H1 (cell line): ENCODE measurements at regions not wholly inside any gene's neighbourhood (a gene's known extent, or its start where the extent isn't known, plus 50 kb on each side); places are given as distances from the start of the nearest gene placed in this dataset.

Experiments used
- CTCF ChIA-PET: fragments of 300-600 bp; sonication (Branson Sonifier 250); formaldehyde crosslinking; loops from one replicate; lab custom pipeline; 2021; ENCODE audit not compliant: partially characterized antibody; lab: Charles Lee
- POLR2A ChIA-PET: fragments of 300-600 bp; sonication (Branson Sonifier 250); formaldehyde crosslinking; loops from one replicate; lab custom pipeline; 2021; ENCODE audit warnings: inconsistent platforms; ENCODE audit not compliant: partially characterized antibody; lab: Charles Lee
- DNase-seq, 2 experiments: peaks; one replicate each; pipeline versions ENCODE4 v3.0.0 to v3.0.0-alpha.2; 2010 to 2022; ENCODE audit warnings: low spot score in 2 of 2, low read depth in 1 of 2, mixed read lengths in 1 of 2
- FAIRE-seq: peaks from 2 replicates; lab custom pipeline; 2011; peaks lifted over from hg19 to GRCh38; lab: Jason Lieb, UNC
- H2AFZ ChIP-seq: 2 replicates; pipeline ENCODE4 v1.8.1; 2012; ENCODE audit warnings: low read length, inconsistent platforms
- H2AK5ac ChIP-seq: 2 replicates; pipeline ENCODE4 v1.6.1; 2013; ENCODE audit warnings: low read depth, low read length
- H2BK120ac ChIP-seq: replicated peaks from 2 replicates; pipeline ENCODE3; 2013; ENCODE audit warnings: low read depth, low read length, inconsistent platforms
- H2BK12ac ChIP-seq: 2 replicates; pipeline ENCODE4 v1.6.1; 2013; ENCODE audit warnings: low read depth, low read length
- H2BK15ac ChIP-seq: 2 replicates; pipeline ENCODE4 v1.6.1; 2013; ENCODE audit warnings: low read length
- H2BK20ac ChIP-seq: 2 replicates; pipeline ENCODE4 v1.6.1; 2013; ENCODE audit warnings: low read length
- H2BK5ac ChIP-seq: 2 replicates; pipeline ENCODE4 v1.6.1; 2013; ENCODE audit warnings: low read depth, low read length
- H3K14ac ChIP-seq: 2 replicates; pipeline ENCODE4 v1.6.1; 2013; ENCODE audit warnings: inconsistent platforms; ENCODE audit not compliant: insufficient read length
- H3K18ac ChIP-seq: 2 replicates; pipeline ENCODE4 v1.6.1; 2013; ENCODE audit warnings: low read length; ENCODE audit errors: extremely low read depth
- H3K23ac ChIP-seq: 2 replicates; pipeline ENCODE4 v1.6.1; 2013; ENCODE audit warnings: inconsistent platforms; ENCODE audit not compliant: insufficient read length
- H3K23me2 ChIP-seq: 2 replicates; pipeline ENCODE4 v1.6.1; 2013; ENCODE audit warnings: low read depth, low read length
- H3K27ac ChIP-seq: 2 replicates; pipeline ENCODE4 v1.6.1; 2011; ENCODE audit warnings: low read depth, low read length, inconsistent platforms
- H3K27me3 ChIP-seq, 4 experiments: replicated peaks in 1 of 4; 1 replicate in 1 of 4; 2 replicates in 3 of 4; pipeline versions ENCODE4 v1.6.1 to v1.8.1; 2011 to 2013; ENCODE audit warnings: low read length in 3 of 4, mild to moderate bottlenecking in 3 of 4, inconsistent platforms in 2 of 4, mixed read lengths in 2 of 4, moderate library complexity in 1 of 4; ENCODE audit not compliant: control insufficient read depth in 3 of 4, insufficient read depth in 3 of 4; ENCODE audit errors: extremely low read depth in 1 of 4
- H3K36me3 ChIP-seq, 4 experiments: 2 replicates each; pipeline versions ENCODE4 v1.6.1 to v1.8.1; 2011 to 2013; ENCODE audit warnings: mild to moderate bottlenecking in 4 of 4, low read length in 3 of 4, moderate library complexity in 2 of 4, control low read depth in 1 of 4, inconsistent platforms in 1 of 4; ENCODE audit not compliant: insufficient read depth in 4 of 4, control insufficient read depth in 2 of 4
- H3K4ac ChIP-seq: replicated peaks from 2 replicates; pipeline ENCODE3; 2013; ENCODE audit warnings: low read length, low read depth, mixed read lengths, inconsistent platforms; ENCODE audit not compliant: insufficient read length
- H3K4me1 ChIP-seq, 4 experiments: replicated peaks in 1 of 4; 1 replicate in 1 of 4; 2 replicates in 3 of 4; pipeline versions ENCODE4 v1.6.1 to v1.8.1; 2011 to 2013; ENCODE audit warnings: low read length in 3 of 4, inconsistent platforms in 2 of 4, mixed read lengths in 1 of 4; ENCODE audit not compliant: insufficient read depth in 4 of 4, control insufficient read depth in 3 of 4
- H3K4me2 ChIP-seq, 2 experiments: 2 replicates each; pipeline versions ENCODE4 v1.6.1 to v1.8.1; 2011 to 2013; ENCODE audit warnings: low read depth in 2 of 2, low read length in 2 of 2, control low read depth in 1 of 2, inconsistent platforms in 1 of 2, mild to moderate bottlenecking in 1 of 2; ENCODE audit not compliant: insufficient read depth in 1 of 2
- H3K4me3 ChIP-seq, 4 experiments: fragments of 200-600, 300-600 bp in 1 of 4; sonication (generic), shearing (Covaris generic), sonication (Bioruptor Twin) in 1 of 4; 2 replicates each; pipeline versions ENCODE4 v1.5.1 to v1.8.1; 2011 to 2016; ENCODE audit warnings: low read length in 4 of 4, low read depth in 3 of 4, control low read depth in 2 of 4, inconsistent platforms in 2 of 4, mild to moderate bottlenecking in 2 of 4, mixed read lengths in 1 of 4, moderate library complexity in 1 of 4; ENCODE audit not compliant: insufficient read depth in 2 of 4; ENCODE audit errors: extremely low read depth in 1 of 4
- H3K56ac ChIP-seq: replicated peaks from 2 replicates; pipeline ENCODE3; 2013; ENCODE audit warnings: low read depth, mild to moderate bottlenecking, mixed read lengths, low read length, inconsistent platforms; ENCODE audit not compliant: insufficient read length
- H3K79me1 ChIP-seq: 2 replicates; pipeline ENCODE4 v1.6.1; 2013; ENCODE audit warnings: low read depth, low read length, control low read depth
- H3K79me2 ChIP-seq, 2 experiments: 2 replicates each; pipeline versions ENCODE4 v1.6.1 to v1.8.1; 2012 to 2013; ENCODE audit warnings: low read length in 2 of 2, mild to moderate bottlenecking in 2 of 2, inconsistent platforms in 1 of 2; ENCODE audit not compliant: insufficient read depth in 2 of 2, control insufficient read depth in 1 of 2
- H3K9ac ChIP-seq, 4 experiments: replicated peaks in 1 of 4; 1 replicate in 1 of 4; 2 replicates in 3 of 4; pipeline versions ENCODE4 v1.6.1 to v1.8.1; 2011 to 2013; ENCODE audit warnings: low read depth in 3 of 4, low read length in 3 of 4, control low read depth in 2 of 4, mild to moderate bottlenecking in 2 of 4, moderate library complexity in 2 of 4, inconsistent platforms in 1 of 4; ENCODE audit errors: extremely low read depth in 1 of 4
- H3K9me3 ChIP-seq, 2 experiments: 2 replicates each; pipeline versions ENCODE4 v1.6.1 to v1.8.1; 2012 to 2013; ENCODE audit warnings: mild to moderate bottlenecking in 2 of 2, moderate library complexity in 2 of 2, control low read depth in 1 of 2, inconsistent platforms in 1 of 2, low read depth in 1 of 2, low read length in 1 of 2, mixed read lengths in 1 of 2; ENCODE audit not compliant: insufficient read depth in 2 of 2
- H4K20me1 ChIP-seq, 2 experiments: replicated peaks in 1 of 2; 2 replicates each; pipeline versions ENCODE3 to v1.8.1; 2011 to 2013; ENCODE audit warnings: inconsistent platforms in 2 of 2, low read length in 2 of 2, mild to moderate bottlenecking in 1 of 2; ENCODE audit not compliant: insufficient read depth in 2 of 2, control insufficient read depth in 1 of 2
- H4K5ac ChIP-seq: 2 replicates; pipeline ENCODE4 v1.6.1; 2013; ENCODE audit warnings: low read length, low read depth, mixed read lengths, inconsistent platforms; ENCODE audit not compliant: insufficient read length
- H4K8ac ChIP-seq: 2 replicates; pipeline ENCODE4 v1.8.0; 2013; ENCODE audit warnings: mild to moderate bottlenecking, moderate library complexity, low read length, inconsistent platforms; ENCODE audit not compliant: insufficient read depth; ENCODE audit errors: extremely low read depth
- H4K91ac ChIP-seq: replicated peaks from 2 replicates; pipeline ENCODE3; 2013; ENCODE audit warnings: low read length, mixed read lengths, inconsistent platforms; ENCODE audit not compliant: insufficient read length
- NANOG ChIP-seq: IDR thresholded peaks from 2 replicates; pipeline ENCODE4 v1.6.1; 2011; ENCODE audit warnings: low read length, low read depth, mild to moderate bottlenecking, inconsistent platforms; ENCODE audit not compliant: insufficient read depth, poor library complexity, severe bottlenecking
- RBBP5 ChIP-seq: IDR thresholded peaks from 2 replicates; pipeline ENCODE4 v1.7.1; 2012; ENCODE audit warnings: low read depth, mild to moderate bottlenecking, inconsistent platforms, low read length, moderate library complexity, borderline replicate concordance
- RFX5 ChIP-seq: IDR thresholded peaks from 2 replicates; pipeline ENCODE4 v1.6.1; 2011; ENCODE audit warnings: low read depth, low read length, improper control_type of control experiment, borderline replicate concordance
- SUZ12 ChIP-seq: fragments of 200-600 bp; sonication (generic); IDR thresholded peaks from 2 replicates; pipeline ENCODE4 v1.6.1; 2012; ENCODE audit warnings: mild to moderate bottlenecking, inconsistent platforms, low read length, moderate library complexity, mixed read lengths
- ZNF274 ChIP-seq: IDR thresholded peaks from 2 replicates; pipeline ENCODE4 v1.7.0; 2012; ENCODE audit warnings: low read length, borderline replicate concordance; ENCODE audit errors: extremely low read depth
- WGBS, 2 experiments: shearing (Covaris generic) in 1 of 2; methylation state at CpG; one replicate each; pipeline versions ENCODE4 v1.1.6 to v1.1.7; 2013 to 2015; ENCODE audit warnings: low lambda C conversion rate in 2 of 2, mixed read lengths in 2 of 2, inconsistent platforms in 1 of 2, low coverage in 1 of 2, missing lambda C conversion rate in 1 of 2; ENCODE audit not compliant: insufficient replicate concordance in 2 of 2, insufficient coverage in 1 of 2, insufficient read length in 1 of 2; ENCODE audit errors: extremely low coverage in 1 of 2, missing lambda C conversion rate in 1 of 2; 5-methylcytosine and 5-hydroxymethylcytosine counted together

DNA sequence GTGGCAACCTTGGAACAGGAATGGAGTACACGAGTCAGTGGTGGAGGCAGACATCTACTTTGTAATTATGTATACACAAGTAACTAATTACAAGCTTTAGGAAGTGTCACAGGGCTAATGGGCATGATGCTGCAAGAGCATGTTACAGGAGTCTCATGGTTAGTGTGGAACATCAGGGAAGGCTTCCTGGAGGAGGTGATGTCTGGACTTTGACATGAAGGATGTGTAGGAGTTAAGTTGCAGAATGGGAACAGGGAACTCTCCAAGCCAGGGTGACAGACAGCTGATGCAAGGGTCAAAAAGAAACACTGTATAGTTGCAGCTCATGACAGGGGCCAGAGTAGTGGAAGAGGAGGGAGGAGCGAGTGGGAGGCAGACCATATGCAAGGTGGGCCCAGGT lies 483.8 kb upstream of the EEF2KMT start:
- POLR2A ChIA-PET, result no interaction called here
- TF ChIP-seq SUZ12 (no peak), RFX5 (no peak), NANOG (no peak), ZNF274 (no peak), RBBP5 (no peak)

More for the DNA sequence above, 483.8 kb upstream of the EEF2KMT start:
- Histone ChIP-seq H3K4me2 (no peak overlapping the region), H4K91ac (no peak overlapping the region), H4K8ac (no peak overlapping the region), H3K27ac (no peak overlapping the region), H3K27me3 (no peaks in the 10 kb centered on the region), H2BK120ac (no peak overlapping the region), H3K56ac (no peak overlapping the region), H2BK20ac (no peak overlapping the region), H3K9me3 (no peaks in the 10 kb centered on the region), H2AK5ac (peak overlapping the region; percentile 19; the same call in 1 of the 2 replicates), H3K79me2 (no peaks in the 10 kb centered on the region), H3K9ac (no peak overlapping the region), H3K4ac (no peak overlapping the region), H3K4me1 (no peaks in the 10 kb centered on the region; a peak in 3 of 7 replicates), H2BK15ac (no peak overlapping the region), H2AFZ (no peak overlapping the region), H3K79me1 (no peaks in the 10 kb centered on the region), H4K5ac (no peak overlapping the region), H3K14ac (no peak overlapping the region), H2BK12ac (no peak overlapping the region), H3K18ac (no peak overlapping the region), H3K4me3 (no peak overlapping the region), H3K23me2 (no peaks in the 10 kb centered on the region), H2BK5ac (no peak overlapping the region; the same call in 1 of the 2 replicates), H3K23ac (no peak overlapping the region), H3K36me3 (no peaks in the 10 kb centered on the region), H4K20me1 (no peaks in the 10 kb centered on the region)
- DNase-seq (no peak), FAIRE-seq (no peak)
- 69% methylated on average over 2 of the region's 2 CpGs; no CpG with 5 or more reads in 1 of the 2 experiments for WGBS, 2 experiments
- CTCF ChIA-PET, result interaction anchor here (1.0 to 1.8 kb wide), 3 partner anchors 30 to 43 kb away, joined by 3 to 11 read pairs (median 3); no protein-coding TSS in a partner anchor
